SK-N-SH (cell line): ENCODE measurements at regions not wholly inside any gene's neighbourhood (a gene's known extent, or its start where the extent isn't known, plus 50 kb on each side); places are given as distances from the start of the nearest gene placed in this dataset.

Experiments used
- CTCF ChIA-PET: fragments of 300-600, 350-600 bp; formaldehyde crosslinking; extraction: SDS; loops from one replicate; lab custom pipeline; 2021; lab: Yijun Ruan, JAX
- POLR2A ChIA-PET: fragments of 350-600 bp; sonication (Branson Sonifier 250); formaldehyde crosslinking; extraction: SDS; loops from one replicate; lab custom pipeline; 2020; ENCODE audit warnings: antibody characterized with exemption, inconsistent platforms; lab: Yijun Ruan, JAX
- DNase-seq: peaks from one replicate; pipeline ENCODE4 v3.0.0; 2012
- H2AFZ ChIP-seq: fragments of 200-600 bp; sonication (generic); 2 replicates; pipeline ENCODE4 v1.8.1; 2016; ENCODE audit warnings: antibody characterized with exemption, mild to moderate bottlenecking, low read depth
- H3F3A ChIP-seq: fragments of 200-600 bp; sonication (generic); replicated peaks from 2 replicates; pipeline ENCODE3; 2016; ENCODE audit warnings: antibody characterized with exemption, mild to moderate bottlenecking; ENCODE audit not compliant: insufficient read depth
- H3K27ac ChIP-seq, 2 experiments: fragments of 200-500 bp in 1 of 2; fragments of 200-600 bp in 1 of 2; sonication (Bioruptor generic) in 1 of 2; sonication (generic), shearing (Covaris generic) in 1 of 2; 2 replicates each; pipeline versions ENCODE4 v1.5.1 to v1.6.1; 2014 to 2016; ENCODE audit warnings: low read depth in 2 of 2, inconsistent platforms in 1 of 2, low read length in 1 of 2, mild to moderate bottlenecking in 1 of 2, mixed read lengths in 1 of 2
- H3K27me3 ChIP-seq: fragments of 200-600 bp; sonication (generic), shearing (Covaris generic); 2 replicates; pipeline ENCODE4 v1.6.1; 2016; ENCODE audit warnings: mixed run types; ENCODE audit not compliant: insufficient read depth
- H3K36me3 ChIP-seq, 2 experiments: fragments of 200-500 bp in 1 of 2; fragments of 200-600 bp in 1 of 2; sonication (Bioruptor generic) in 1 of 2; sonication (generic) in 1 of 2; replicated peaks in 1 of 2; 2 replicates each; pipeline versions ENCODE3 to v1.5.1; 2014 to 2016; ENCODE audit warnings: low read length in 1 of 2, mild to moderate bottlenecking in 1 of 2; ENCODE audit not compliant: insufficient read depth in 2 of 2, control insufficient read depth in 1 of 2
- H3K4me1 ChIP-seq, 2 experiments: fragments of 200-500 bp in 1 of 2; fragments of 200-600 bp in 1 of 2; sonication (Bioruptor generic) in 1 of 2; sonication (generic), shearing (Covaris generic) in 1 of 2; 2 replicates each; pipeline versions ENCODE4 v1.5.1 to v1.6.1; 2014 to 2016; ENCODE audit warnings: low read depth in 1 of 2, low read length in 1 of 2, mixed run types in 1 of 2; ENCODE audit not compliant: insufficient read depth in 2 of 2, control insufficient read depth in 1 of 2
- H3K4me2 ChIP-seq: fragments of 200-600 bp; sonication (generic), shearing (Covaris generic); 2 replicates; pipeline ENCODE4 v1.6.1; 2017; ENCODE audit warnings: mixed run types
- H3K4me3 ChIP-seq, 2 experiments: fragments of 200-500 bp in 1 of 2; fragments of 200-600 bp in 1 of 2; sonication (Bioruptor generic) in 1 of 2; sonication (generic), shearing (Covaris generic) in 1 of 2; 2 replicates each; pipeline versions ENCODE4 v1.5.1 to v1.8.1; 2014 to 2016; ENCODE audit warnings: low read depth in 2 of 2, inconsistent platforms in 1 of 2, low read length in 1 of 2, mild to moderate bottlenecking in 1 of 2, mixed read lengths in 1 of 2, moderate library complexity in 1 of 2
- H3K79me2 ChIP-seq: fragments of 200-600 bp; sonication (generic); 2 replicates; pipeline ENCODE4 v1.8.1; 2017; ENCODE audit warnings: mild to moderate bottlenecking; ENCODE audit not compliant: insufficient read depth
- H3K9ac ChIP-seq: fragments of 200-600 bp; sonication (generic); 2 replicates; pipeline ENCODE4 v1.6.1; 2017; ENCODE audit warnings: mixed run types
- H3K9me2 ChIP-seq: fragments of 200-600 bp; sonication (generic); 2 replicates; pipeline ENCODE4 v1.6.1; 2017; ENCODE audit warnings: mixed run types
- H3K9me3 ChIP-seq: fragments of 200-600 bp; sonication (generic); 2 replicates; pipeline ENCODE4 v1.6.1; 2017; ENCODE audit warnings: mixed run types, mild to moderate bottlenecking, moderate library complexity
- H4K20me1 ChIP-seq: fragments of 200-600 bp; sonication (generic); 2 replicates; pipeline ENCODE4 v1.6.1; 2017; ENCODE audit warnings: mild to moderate bottlenecking, mixed run types; ENCODE audit not compliant: insufficient read depth
- ELF1 ChIP-seq: IDR thresholded peaks from 2 replicates; pipeline ENCODE4 v1.4.0; 2012
- EP300 ChIP-seq, 2 experiments: IDR thresholded peaks; 2 replicates each; pipeline versions ENCODE4 v1.4.0 to v1.6.1; 2012; ENCODE audit warnings: borderline replicate concordance in 1 of 2, low read depth in 1 of 2, low read length in 1 of 2
- FOXM1 ChIP-seq: IDR thresholded peaks from 2 replicates; pipeline ENCODE4 v1.4.0; 2012; ENCODE audit warnings: low read depth, mild to moderate bottlenecking
- GABPA ChIP-seq: IDR thresholded peaks from 2 replicates; pipeline ENCODE4 v1.4.0; 2012; ENCODE audit warnings: low read depth, mild to moderate bottlenecking
- GATA2 ChIP-seq: sonication (generic); formaldehyde crosslinking; IDR thresholded peaks from 2 replicates; pipeline ENCODE4 v1.5.0; 2020; ENCODE audit warnings: mild to moderate bottlenecking, missing genetic modification reagents
- IRF3 ChIP-seq: fragments of 150-350 bp; IDR thresholded peaks from 2 replicates; pipeline ENCODE4 v1.6.1; 2016; ENCODE audit warnings: mild to moderate bottlenecking, low read depth, low read length
- JUND ChIP-seq: IDR thresholded peaks from 2 replicates; pipeline ENCODE4 v1.4.0; 2012
- MAX ChIP-seq: IDR thresholded peaks from 2 replicates; pipeline ENCODE4 v1.4.0; 2012; ENCODE audit warnings: low read depth
- MEF2A ChIP-seq: IDR thresholded peaks from 2 replicates; pipeline ENCODE4 v1.4.0; 2012; ENCODE audit warnings: low read depth, borderline replicate concordance
- NFIC ChIP-seq: IDR thresholded peaks from 2 replicates; pipeline ENCODE4 v1.4.0; 2012; ENCODE audit warnings: borderline replicate concordance
- NRF1 ChIP-seq: IDR thresholded peaks from 2 replicates; pipeline ENCODE4 v1.6.1; 2012; ENCODE audit warnings: low read depth, mild to moderate bottlenecking, low read length
- POLR2AphosphoS5 ChIP-seq: IDR thresholded peaks from 2 replicates; pipeline ENCODE4 v1.6.1; 2012; ENCODE audit warnings: low read depth, low read length
- RAD21 ChIP-seq: IDR thresholded peaks from 2 replicates; pipeline ENCODE4 v1.6.1; 2012; ENCODE audit warnings: mild to moderate bottlenecking, low read length
- RCOR1 ChIP-seq: fragments of 150-350 bp; IDR thresholded peaks from 2 replicates; pipeline ENCODE4 v1.6.1; 2017; ENCODE audit warnings: antibody characterized with exemption, low read length
- RFX5 ChIP-seq: IDR thresholded peaks from 2 replicates; pipeline ENCODE4 v1.6.1; 2012; ENCODE audit warnings: mild to moderate bottlenecking, improper control_type of control experiment, low read length
- RXRA ChIP-seq: IDR thresholded peaks from 2 replicates; pipeline ENCODE4 v1.4.0; 2012; ENCODE audit warnings: low read depth, mild to moderate bottlenecking, borderline replicate concordance
- SMC3 ChIP-seq: IDR thresholded peaks from 2 replicates; pipeline ENCODE4 v1.6.1; 2012; ENCODE audit warnings: low read depth, low read length, improper control_type of control experiment
- TCF12 ChIP-seq: IDR thresholded peaks from 2 replicates; pipeline ENCODE4 v1.4.0; 2012
- TEAD4 ChIP-seq: IDR thresholded peaks from 2 replicates; pipeline ENCODE4 v1.4.0; 2012; ENCODE audit warnings: mild to moderate bottlenecking, borderline replicate concordance; ENCODE audit not compliant: insufficient read depth
- USF1 ChIP-seq: IDR thresholded peaks from 2 replicates; pipeline ENCODE4 v1.4.0; 2012; ENCODE audit warnings: low read depth, borderline replicate concordance
- USF2 ChIP-seq: fragments of 150-350 bp; IDR thresholded peaks from 2 replicates; pipeline ENCODE4 v1.6.1; 2017; ENCODE audit warnings: antibody characterized with exemption, low read length, low read depth, borderline replicate concordance
- ZBTB33 ChIP-seq: IDR thresholded peaks from 2 replicates; pipeline ENCODE4 v1.4.0; 2012; ENCODE audit warnings: low read depth, borderline replicate concordance
- WGBS: methylation state at CpG from one replicate; pipeline ENCODE4 v1.1.6; 2017; ENCODE audit warnings: low lambda C conversion rate; 5-methylcytosine and 5-hydroxymethylcytosine counted together

GRCh38 chr4:71236226-71236625 lies 102.6 kb upstream of the SLC4A4 start:
- Histone ChIP-seq H4K20me1 (no peaks in the 10 kb centered on the region), H3F3A (no peaks in the 10 kb centered on the region), H3K9me2 (no peaks in the 10 kb centered on the region), H2AFZ (no peak overlapping the region), H3K9ac (no peak overlapping the region), H3K79me2 (no peaks in the 10 kb centered on the region), H3K9me3 (no peaks in the 10 kb centered on the region), H3K36me3 (no peaks in the 10 kb centered on the region), H3K27ac (no peak overlapping the region), H3K27me3 (peaks cover 46% of the 10 kb centered on the region; the same call in 1 of the 2 replicates), H3K4me1 (no peaks in the 10 kb centered on the region), H3K4me3 (no peak overlapping the region), H3K4me2 (no peak overlapping the region)
- WGBS = 12% methylated on average over 4 of the region's 4 CpGs
- ChIA-PET CTCF (interaction anchor here (1.0 kb wide), 1 partner anchor 19 kb away, joined by 4 read pairs; no protein-coding TSS in a partner anchor), POLR2A (no interaction called here)
- TF ChIP-seq TEAD4 (no peak), ELF1 (no peak), ZBTB33 (no peak), JUND (no peak), MEF2A (no peak), POLR2AphosphoS5 (no peak), RFX5 (no peak), USF2 (no peak), EP300 (IDR thresholded peaks at IDR 0.05; ENCODE audit: borderline replicate concordance in 1 of 2, low read depth in 1 of 2, low read length in 1 of 2) (no peak), RCOR1 (no peak), GATA2 (CRISPR knock-in tag) (no peak), IRF3 (no peak), MAX (no peak)
- no peak for DNase-seq

GRCh38 chr4:71237641-71238040 lies 101.2 kb upstream of the SLC4A4 start:
- Histone ChIP-seq H3K9me3 (no peaks in the 10 kb centered on the region), H3K79me2 (no peaks in the 10 kb centered on the region), H3K4me2 (no peak overlapping the region), H3K27ac (no peak overlapping the region), H3K36me3 (no peaks in the 10 kb centered on the region), H4K20me1 (no peaks in the 10 kb centered on the region), H3K9ac (no peak overlapping the region), H3K4me3 (no peak overlapping the region), H3F3A (no peaks in the 10 kb centered on the region), H2AFZ (no peak overlapping the region), H3K4me1 (no peaks in the 10 kb centered on the region), H3K9me2 (no peaks in the 10 kb centered on the region), H3K27me3 (peaks cover 32% of the 10 kb centered on the region; the same call in 1 of the 2 replicates)
- DNase-seq = no peak
- POLR2A ChIA-PET = no interaction called here
- 53% methylated on average over 4 of the region's 4 CpGs for WGBS
- CTCF ChIA-PET = interaction anchor here (1.9 kb wide), 1 partner anchor 9 kb away, joined by 5 read pairs; no protein-coding TSS in a partner anchor
- no peak for TF ChIP-seq FOXM1
- TF ChIP-seq TCF12 = no peak
- TF ChIP-seq ZBTB33 = no peak
- no peak for TF ChIP-seq RXRA
- TF ChIP-seq GABPA = no peak
- TF ChIP-seq ELF1 = no peak
- TF ChIP-seq NFIC = no peak
- no peak for TF ChIP-seq MEF2A
- no peak for TF ChIP-seq NRF1
- no peak for TF ChIP-seq USF1
- TF ChIP-seq EP300 (IDR thresholded peaks at IDR 0.05; ENCODE audit: borderline replicate concordance in 1 of 2, low read depth in 1 of 2, low read length in 1 of 2) = no peak
- TF ChIP-seq SMC3 = no peak
- no peak for TF ChIP-seq RFX5
- TF ChIP-seq RAD21 = no peak
